Stimulated activated CD8-positive, alpha-beta memory T cell treated with anti-CD3 and anti-CD28 coated beads, Interleukin-12 subunit alpha, Interleukin-12 subunit beta, amount 100 ng/mL, for 24 hours (primary cell): ENCODE measurements at regions not wholly inside any gene's neighbourhood (a gene's known extent, or its start where the extent isn't known, plus 50 kb on each side); places are given as distances from the start of the nearest gene placed in this dataset.

Experiments
- DNase-seq: peaks from one replicate; pipeline ENCODE4 v3.0.0-alpha.2; 2020; ENCODE audit errors: extremely low read depth

GRCh38 chr13:33710924-33711323 is 107.0 kb upstream of the RFC3 start:
- no peak for DNase-seq

GRCh38 chr13:33711436-33711835 is 106.5 kb upstream of the RFC3 start:
- no peak for DNase-seq

DNA sequence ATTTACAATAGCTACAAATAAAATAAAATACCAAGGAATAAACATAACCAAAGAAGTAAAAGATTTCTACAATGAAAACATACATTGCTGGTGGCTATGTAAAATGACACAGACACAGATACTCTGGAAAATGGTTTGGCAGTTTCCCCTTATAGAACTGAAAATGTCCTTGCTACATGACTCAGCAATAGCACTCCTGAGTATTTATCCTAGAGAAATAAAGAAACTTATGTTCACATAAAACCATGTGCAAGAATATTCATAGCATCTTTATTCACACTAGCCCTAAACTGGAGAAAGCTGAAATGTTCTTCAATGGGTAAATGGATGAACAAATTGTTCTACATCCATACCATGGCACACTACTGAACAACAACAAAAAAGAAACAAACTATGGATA is 100.2 kb upstream of the RFC3 start:
- no peak for DNase-seq

- DNase-seq: no peak
Observed at GRCh38 chr13:33721724-33722123, 96.2 kb upstream of the RFC3 start.

DNA sequence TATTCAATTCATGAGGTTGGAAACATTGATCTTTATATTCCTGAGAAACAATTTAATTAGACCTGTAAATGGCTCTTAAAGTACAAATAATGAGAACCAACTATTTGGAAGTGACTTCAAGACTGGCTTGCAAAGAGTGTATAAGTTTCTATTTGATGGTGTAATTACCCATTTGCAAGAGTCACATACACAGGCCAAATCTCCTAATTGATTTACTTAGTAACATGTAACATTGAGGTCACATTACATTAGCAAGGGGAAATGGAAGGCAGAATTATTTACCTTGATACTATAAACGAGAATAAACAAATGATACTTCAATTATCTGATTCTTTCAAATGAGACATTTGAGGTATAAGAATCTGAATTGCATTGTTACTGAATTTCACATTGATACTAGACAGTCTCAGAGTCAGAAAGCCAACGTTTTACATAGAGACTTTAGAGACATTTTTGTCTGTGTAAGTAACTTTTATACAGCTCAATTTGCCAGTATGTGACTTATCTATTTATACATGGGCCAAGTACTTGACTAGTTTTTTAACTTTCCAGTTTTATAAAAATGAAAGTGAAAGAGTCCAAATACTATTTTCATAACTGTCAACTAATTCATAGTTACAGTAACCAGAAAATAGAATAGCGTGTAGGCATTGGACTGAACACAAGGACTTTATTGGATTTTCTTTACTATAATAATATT is 95.6 kb upstream of the RFC3 start:
- no peak for DNase-seq

- DNase-seq: no peak
Observed at GRCh38 chr13:33723365-33723764, 94.6 kb upstream of the RFC3 start.

DNA sequence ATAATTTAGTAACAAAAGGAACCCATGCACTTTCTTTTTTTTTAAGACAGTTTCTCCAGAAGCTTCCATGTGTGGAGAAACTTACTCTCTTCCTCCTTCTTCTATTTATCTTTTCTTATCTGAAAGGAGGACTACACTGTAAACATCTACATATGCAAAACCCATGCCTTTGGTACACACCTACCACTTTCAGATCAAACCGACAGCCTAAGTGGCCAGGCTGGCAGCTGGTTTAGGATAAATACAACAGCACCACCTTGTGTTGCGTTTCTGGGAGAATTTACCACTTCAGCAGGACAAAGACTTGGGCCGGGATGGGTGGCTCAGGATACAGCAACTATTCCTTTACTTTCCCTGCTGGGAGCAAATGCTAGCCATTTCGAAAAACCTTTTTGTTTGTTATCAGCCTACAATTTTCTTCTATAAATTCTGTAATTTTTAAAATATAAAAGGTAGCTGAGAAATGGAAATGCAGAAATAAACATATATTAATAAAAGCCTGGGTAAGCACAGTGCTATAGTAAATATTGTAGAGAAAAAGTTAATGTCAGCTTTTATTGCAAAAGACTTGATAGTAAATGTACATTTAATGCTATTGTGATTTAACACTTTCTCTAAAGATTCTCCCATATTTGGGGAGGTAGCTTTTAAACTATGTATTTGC is 94.0 kb upstream of the RFC3 start:
- peak; percentile 20 for DNase-seq

DNA sequence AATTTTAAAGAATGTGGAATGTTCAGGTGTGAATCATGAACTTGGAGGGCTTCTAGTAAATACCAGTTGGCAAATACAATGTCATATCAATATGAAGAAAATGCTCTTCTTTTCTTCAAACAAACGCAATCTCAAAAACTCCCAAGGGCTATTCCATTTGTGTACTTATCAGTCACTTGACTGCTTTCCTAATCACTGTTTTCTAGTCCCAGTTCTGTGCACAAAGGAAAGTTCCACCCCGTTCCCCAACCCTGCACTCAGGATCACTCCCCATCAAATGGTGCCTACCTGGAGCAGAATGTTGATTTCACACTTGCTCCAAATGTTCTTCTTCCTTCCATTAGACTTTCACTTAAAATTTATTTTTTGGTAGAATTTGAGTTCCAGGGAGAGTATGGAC is 92.6 kb upstream of the RFC3 start:
- no peak for DNase-seq

GRCh38 chr13:33727297-33728083 is 90.5 kb upstream of the RFC3 start:
- no peak for DNase-seq

DNA sequence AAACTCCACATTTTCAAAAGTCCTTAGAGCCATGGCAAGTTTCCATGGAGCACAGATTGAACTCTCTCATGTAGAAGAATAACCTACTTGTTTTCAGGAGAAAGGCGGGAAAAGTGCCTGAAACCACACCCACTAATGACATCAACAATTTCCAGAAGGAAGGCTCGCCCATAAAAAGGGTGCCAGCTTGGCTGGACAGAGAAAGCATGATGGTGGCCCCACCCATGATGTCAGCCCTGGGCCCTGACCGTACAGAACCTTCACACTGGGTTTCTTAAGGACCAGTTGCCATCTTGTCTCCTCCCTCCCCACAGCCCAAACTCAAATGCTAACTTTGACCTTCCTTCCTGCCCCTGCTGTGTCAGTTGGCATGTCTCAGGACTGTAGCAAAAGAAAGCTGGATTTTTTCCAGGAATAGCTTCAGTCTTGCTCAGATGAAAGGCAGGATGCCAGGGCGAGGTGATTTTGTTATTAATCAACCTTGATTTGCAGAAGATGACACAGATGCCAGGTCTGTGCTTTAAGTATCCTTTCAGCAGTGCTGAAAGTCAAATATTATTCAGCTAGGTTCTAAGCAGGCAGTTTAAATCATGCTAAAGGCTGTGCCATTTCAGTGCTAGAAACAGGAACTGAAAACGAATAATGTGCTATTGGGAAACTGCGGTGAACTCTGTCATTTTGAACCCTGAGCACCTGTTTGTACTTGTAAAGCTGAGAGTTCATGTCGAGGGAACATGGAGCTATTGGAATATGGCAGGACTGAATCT is 89.5 kb upstream of the RFC3 start:
- DNase-seq: no peak

GRCh38 chr13:33730147-33730546 is 87.8 kb upstream of the RFC3 start:
- no peak for DNase-seq

- DNase-seq: no peak
Observed at GRCh38 chr13:33730619-33731018, 87.3 kb upstream of the RFC3 start.

- DNase-seq: no peak
Observed at GRCh38 chr13:33735276-33735675, 82.7 kb upstream of the RFC3 start.

GRCh38 chr13:33739254-33739653 is 78.7 kb upstream of the RFC3 start:
- DNase-seq: no peak

DNA sequence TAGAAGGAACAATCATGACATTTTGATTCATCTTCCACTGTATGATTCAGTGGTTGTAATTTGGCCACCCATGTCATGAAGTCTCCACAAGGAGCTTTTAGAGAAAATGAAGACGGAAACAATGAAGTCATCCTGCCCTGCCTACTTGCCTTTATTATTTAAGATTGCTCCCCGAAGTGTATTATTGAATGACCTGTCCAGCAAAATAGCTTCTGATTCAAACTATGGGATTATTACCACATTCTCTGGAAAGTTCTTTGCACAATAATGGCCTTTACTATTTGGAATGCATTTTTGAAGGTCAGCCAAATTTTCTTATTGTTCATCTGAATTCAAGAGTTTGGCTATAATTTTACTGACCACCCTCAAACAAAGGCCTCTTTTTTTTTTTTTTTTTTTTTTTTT is 77.8 kb upstream of the RFC3 start:
- no peak for DNase-seq

DNA sequence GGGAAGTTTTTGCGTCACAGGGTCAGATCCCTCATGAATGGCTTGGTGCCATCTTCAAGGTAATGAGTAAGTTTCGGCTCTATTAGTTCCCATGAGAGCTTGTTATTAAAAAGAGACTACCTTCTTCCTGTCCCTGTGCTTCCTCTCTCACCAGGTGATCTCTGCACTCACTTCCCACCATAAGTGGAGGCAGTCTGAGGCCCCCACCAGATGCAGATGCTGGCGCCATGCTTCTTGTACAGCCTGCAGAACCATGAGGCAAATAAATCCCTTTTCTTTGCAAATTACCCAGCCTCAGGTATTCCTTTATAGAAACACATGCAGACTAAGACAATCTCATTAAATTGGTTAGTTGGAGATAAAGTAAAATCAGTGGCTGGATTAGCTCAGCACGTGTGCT is 75.6 kb upstream of the RFC3 start:
- no peak for DNase-seq

DNA sequence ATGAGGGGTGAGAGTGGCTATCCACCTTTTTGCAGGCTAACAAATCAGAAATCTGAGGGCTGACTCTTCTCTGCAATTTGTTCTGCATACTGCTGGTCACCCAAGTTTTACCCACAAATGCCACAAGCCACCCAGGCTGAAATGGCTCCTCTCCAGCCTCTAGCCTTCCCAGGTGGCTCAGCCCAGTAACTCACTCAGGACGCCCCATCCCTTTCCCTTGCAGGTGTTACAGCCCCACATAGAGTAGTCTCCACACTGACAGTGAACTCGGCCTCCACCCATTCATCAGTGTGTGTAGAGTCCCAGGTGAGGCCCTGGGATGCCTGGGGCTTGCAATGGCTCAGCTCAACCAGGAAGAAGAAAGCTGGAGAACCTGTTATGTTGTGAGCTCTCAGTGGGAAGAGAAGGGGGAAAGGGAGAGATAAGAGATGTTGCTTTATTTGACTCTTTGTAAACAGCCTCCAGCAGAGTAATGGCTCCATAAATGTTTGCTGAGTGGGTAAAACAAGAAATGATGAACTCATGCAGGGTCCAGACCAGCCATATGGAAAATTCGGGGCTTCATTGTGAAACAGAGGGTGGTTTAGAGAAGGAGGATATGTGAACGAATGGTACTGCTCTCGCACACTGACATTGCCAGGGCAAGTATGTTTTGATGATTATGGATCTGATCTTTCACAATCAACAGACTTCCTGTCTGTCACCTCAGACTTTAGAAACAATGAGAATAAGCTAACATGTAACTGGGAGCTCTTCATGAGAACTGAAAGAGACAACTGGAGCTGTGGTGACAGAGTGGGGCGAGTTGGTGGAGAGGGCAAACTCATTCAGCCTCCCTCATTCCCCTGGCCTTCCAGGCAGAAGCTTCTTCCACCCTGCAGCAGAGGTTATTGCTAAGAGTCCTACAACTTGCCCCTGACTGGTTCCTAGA is 74.2 kb upstream of the RFC3 start:
- DNase-seq: no peak

GRCh38 chr13:33744589-33745369 is 73.2 kb upstream of the RFC3 start:
- DNase-seq: no peak

- no peak for DNase-seq
Observed at GRCh38 chr13:33745370-33746324, 72.3 kb upstream of the RFC3 start.
